ENCODE measurements at regions not wholly inside any gene's neighbourhood (a gene's known extent, or its start where the extent isn't known, plus 50 kb on each side); places are given as distances from the start of the nearest gene placed in this dataset.

DNA sequence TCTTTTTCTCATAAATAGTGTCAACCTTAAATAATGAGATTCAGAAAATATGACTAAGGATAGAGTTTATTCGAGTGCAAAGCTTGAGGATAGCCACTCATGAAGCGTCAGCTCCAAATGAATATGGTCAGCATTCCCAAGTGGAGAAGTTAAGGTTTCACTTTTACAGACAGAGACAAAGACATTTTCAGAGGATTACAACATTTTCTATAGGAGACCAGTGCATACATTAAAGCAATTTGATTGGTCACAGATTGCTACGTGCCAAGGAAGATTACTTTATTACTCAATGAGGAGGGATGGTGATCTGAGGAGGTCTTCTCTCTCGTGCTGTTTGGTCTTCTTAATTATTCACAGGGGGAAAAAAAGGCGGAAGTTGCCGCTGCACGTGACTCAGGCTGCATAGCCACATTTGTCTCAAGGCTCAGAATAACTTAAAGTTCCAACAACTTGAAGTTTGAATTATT lies 60.1 kb upstream of the SPATA31C2 start:
- Histone ChIP-seq H2AFZ (ENCODE audit: low read depth, low read length, poor library complexity, severe bottlenecking) (peak overlapping the region; percentile 72), H3K27me3 (ENCODE audit: insufficient read depth, low read length) (no peaks in the 10 kb centered on the region), H3K79me2 (ENCODE audit: insufficient read depth, low read length) (no peaks in the 10 kb centered on the region), H3K4me2 (ENCODE audit: low read length) (peak overlapping the region; percentile 33), H3K9me3 (ENCODE audit: control insufficient read depth in 1 of 2, insufficient read depth in 1 of 2, low read depth in 1 of 2, low read length in 2 of 2) (no peaks in the 10 kb centered on the region), H3K9ac (ENCODE audit: low read length) (no peak overlapping the region), H3K4me3 (replicated peaks in 1 of 2; ENCODE audit: low read depth in 1 of 2, low read length in 2 of 2) (no peak overlapping the region), H4K20me1 (ENCODE audit: insufficient read depth) (no peaks in the 10 kb centered on the region), H3K36me3 (ENCODE audit: control insufficient read depth in 1 of 2, insufficient read depth in 2 of 2, low read length in 2 of 2) (no peaks in the 10 kb centered on the region), H3K9me2 (ENCODE audit: insufficient read depth) (no peaks in the 10 kb centered on the region), H3K4me1 (ENCODE audit: control insufficient read depth in 1 of 2, insufficient read depth in 2 of 2, low read length in 2 of 2) (peaks cover 8 to 13% of the 10 kb centered on the region in 2 experiments; a peak in 2 of 4 replicates), H3K27ac (ENCODE audit: low read depth, low read length) (no peak overlapping the region)
- POLR2A ChIA-PET = no interaction called here
- ATAC-seq = no peak
- no peak for TF ChIP-seq FOSL1 (IDR thresholded peaks at IDR 0.05; ENCODE audit: low read depth)
- TF ChIP-seq, protein P1, sequence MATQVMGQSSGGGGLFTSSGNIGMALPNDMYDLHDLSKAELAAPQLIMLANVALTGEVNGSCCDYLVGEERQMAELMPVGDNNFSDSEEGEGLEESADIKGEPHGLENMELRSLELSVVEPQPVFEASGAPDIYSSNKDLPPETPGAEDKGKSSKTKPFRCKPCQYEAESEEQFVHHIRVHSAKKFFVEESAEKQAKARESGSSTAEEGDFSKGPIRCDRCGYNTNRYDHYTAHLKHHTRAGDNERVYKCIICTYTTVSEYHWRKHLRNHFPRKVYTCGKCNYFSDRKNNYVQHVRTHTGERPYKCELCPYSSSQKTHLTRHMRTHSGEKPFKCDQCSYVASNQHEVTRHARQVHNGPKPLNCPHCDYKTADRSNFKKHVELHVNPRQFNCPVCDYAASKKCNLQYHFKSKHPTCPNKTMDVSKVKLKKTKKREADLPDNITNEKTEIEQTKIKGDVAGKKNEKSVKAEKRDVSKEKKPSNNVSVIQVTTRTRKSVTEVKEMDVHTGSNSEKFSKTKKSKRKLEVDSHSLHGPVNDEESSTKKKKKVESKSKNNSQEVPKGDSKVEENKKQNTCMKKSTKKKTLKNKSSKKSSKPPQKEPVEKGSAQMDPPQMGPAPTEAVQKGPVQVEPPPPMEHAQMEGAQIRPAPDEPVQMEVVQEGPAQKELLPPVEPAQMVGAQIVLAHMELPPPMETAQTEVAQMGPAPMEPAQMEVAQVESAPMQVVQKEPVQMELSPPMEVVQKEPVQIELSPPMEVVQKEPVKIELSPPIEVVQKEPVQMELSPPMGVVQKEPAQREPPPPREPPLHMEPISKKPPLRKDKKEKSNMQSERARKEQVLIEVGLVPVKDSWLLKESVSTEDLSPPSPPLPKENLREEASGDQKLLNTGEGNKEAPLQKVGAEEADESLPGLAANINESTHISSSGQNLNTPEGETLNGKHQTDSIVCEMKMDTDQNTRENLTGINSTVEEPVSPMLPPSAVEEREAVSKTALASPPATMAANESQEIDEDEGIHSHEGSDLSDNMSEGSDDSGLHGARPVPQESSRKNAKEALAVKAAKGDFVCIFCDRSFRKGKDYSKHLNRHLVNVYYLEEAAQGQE (IDR thresholded peaks at IDR 0.05; ENCODE audit: low read depth) = no peak
- no peak for TF ChIP-seq YY1 (IDR thresholded peaks at IDR 0.05; ENCODE audit: extremely low read depth, insufficient replicate concordance, low read depth, low read length)
- no peak for TF ChIP-seq EZH2 (IDR thresholded peaks at IDR 0.05)
- TF ChIP-seq MAX (IDR thresholded peaks at IDR 0.05) = no peak
- TF ChIP-seq SRF (IDR thresholded peaks at IDR 0.05; ENCODE audit: low read depth) = no peak
- no peak for TF ChIP-seq ZFX (IDR thresholded peaks at IDR 0.05)
- TF ChIP-seq, protein P2, sequence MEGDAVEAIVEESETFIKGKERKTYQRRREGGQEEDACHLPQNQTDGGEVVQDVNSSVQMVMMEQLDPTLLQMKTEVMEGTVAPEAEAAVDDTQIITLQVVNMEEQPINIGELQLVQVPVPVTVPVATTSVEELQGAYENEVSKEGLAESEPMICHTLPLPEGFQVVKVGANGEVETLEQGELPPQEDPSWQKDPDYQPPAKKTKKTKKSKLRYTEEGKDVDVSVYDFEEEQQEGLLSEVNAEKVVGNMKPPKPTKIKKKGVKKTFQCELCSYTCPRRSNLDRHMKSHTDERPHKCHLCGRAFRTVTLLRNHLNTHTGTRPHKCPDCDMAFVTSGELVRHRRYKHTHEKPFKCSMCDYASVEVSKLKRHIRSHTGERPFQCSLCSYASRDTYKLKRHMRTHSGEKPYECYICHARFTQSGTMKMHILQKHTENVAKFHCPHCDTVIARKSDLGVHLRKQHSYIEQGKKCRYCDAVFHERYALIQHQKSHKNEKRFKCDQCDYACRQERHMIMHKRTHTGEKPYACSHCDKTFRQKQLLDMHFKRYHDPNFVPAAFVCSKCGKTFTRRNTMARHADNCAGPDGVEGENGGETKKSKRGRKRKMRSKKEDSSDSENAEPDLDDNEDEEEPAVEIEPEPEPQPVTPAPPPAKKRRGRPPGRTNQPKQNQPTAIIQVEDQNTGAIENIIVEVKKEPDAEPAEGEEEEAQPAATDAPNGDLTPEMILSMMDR (IDR thresholded peaks at IDR 0.05 in 2 of 3, conservative IDR thresholded peaks at IDR 0.05 in 1 of 3; ENCODE audit: borderline replicate concordance in 1 of 3, insufficient read depth in 1 of 3, low read depth in 2 of 3, low read length in 2 of 3) = no peak
- no peak for TF ChIP-seq RAD21 (IDR thresholded peaks at IDR 0.05; ENCODE audit: low read depth)
- TF ChIP-seq ZNF274 (IDR thresholded peaks at IDR 0.05; ENCODE audit: low read depth, low read length) = no peak
- no peak for TF ChIP-seq EZH2phosphoT487 (IDR thresholded peaks at IDR 0.05; ENCODE audit: borderline replicate concordance)
- TF ChIP-seq POLR2A (IDR thresholded peaks at IDR 0.05; ENCODE audit: borderline replicate concordance, extremely low read depth, insufficient read depth, insufficient read length) = no peak
- no peak for TF ChIP-seq TCF7L2 (IDR thresholded peaks at IDR 0.05; ENCODE audit: borderline replicate concordance, extremely low read depth, insufficient read depth, insufficient read length)
- TF ChIP-seq CBX3 (IDR thresholded peaks at IDR 0.05; ENCODE audit: low read depth) = no peak
- CTCF ChIA-PET = no interaction called here
- no TSS peak for BruUV-seq (replicated peaks)
- DNase-seq (ENCODE audit: low read depth, low spot score) = no peak
- intact Hi-C loops (cut with micrococcal nuclease) = no loop called here
- RAD21 ChIA-PET (ENCODE audit: low non-redundant PET in 1 of 2, low total read pairs in 2 of 2, uncharacterized antibody in 2 of 2, unreplicated experiment in 2 of 2) = no interaction called here
